ENCODE measurements at regions not wholly inside any gene's neighbourhood (a gene's known extent, or its start where the extent isn't known, plus 50 kb on each side); places are given as distances from the start of the nearest gene placed in this dataset.

DNA sequence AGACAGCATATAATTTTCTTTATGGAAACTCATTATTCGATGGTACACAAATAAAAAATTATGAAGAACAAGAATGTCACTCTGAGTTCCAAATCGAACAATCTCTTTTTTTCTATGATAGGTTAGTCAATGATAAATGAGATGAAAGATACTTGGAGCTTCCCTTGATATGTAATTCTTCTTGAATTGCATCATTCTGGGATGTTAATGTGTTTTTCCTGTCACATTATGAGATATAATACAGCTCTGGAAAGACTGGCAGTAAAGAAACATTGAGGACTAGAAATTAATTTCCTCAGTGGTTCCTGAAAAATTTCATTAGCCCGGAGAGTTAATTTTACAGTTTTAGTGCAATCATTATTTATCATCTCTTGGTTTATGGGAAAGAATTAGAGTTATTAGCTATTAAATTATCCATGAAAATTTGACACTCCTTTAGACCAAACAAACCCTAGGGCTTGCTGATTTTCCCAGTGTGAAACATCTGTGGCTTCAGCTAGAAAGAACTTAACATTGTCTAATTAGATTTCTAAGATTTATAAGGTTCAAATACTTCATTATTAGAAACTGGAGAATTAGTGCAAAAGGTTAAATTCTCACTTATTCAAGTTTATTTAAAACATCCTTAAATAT is 1546.6 kb upstream of the TENM3 start:
- TF ChIP-seq CTCF (conservative IDR thresholded peaks at IDR 0.05; ENCODE audit: low read depth, low read length) (no peak), EZH2 (IDR thresholded peaks at IDR 0.05; ENCODE audit: borderline replicate concordance, low read depth, low read length, poor library complexity, severe bottlenecking) (no peak)
